HCT116 (cell line): ENCODE measurements at regions not wholly inside any gene's neighbourhood (a gene's known extent, or its start where the extent isn't known, plus 50 kb on each side); places are given as distances from the start of the nearest gene placed in this dataset.

Experiments
- ATF3 ChIP-seq: IDR thresholded peaks from 2 replicates; pipeline ENCODE4 v1.6.1; 2012
- CEBPB ChIP-seq: IDR thresholded peaks from 2 replicates; pipeline ENCODE4 v1.6.1; 2012; ENCODE audit warnings: low read depth
- CTCF ChIP-seq, 3 experiments: fragments of 200-600 bp in 1 of 3; sonication (generic) in 1 of 3; IDR thresholded peaks in 2 of 3; conservative IDR thresholded peaks in 1 of 3; 2 replicates each; pipeline ENCODE4 v1.5.1; 2012 to 2017; ENCODE audit warnings: low read depth in 2 of 3, low read length in 2 of 3, antibody characterized with exemption in 1 of 3, borderline replicate concordance in 1 of 3, control low read depth in 1 of 3, mild to moderate bottlenecking in 1 of 3, mixed read lengths in 1 of 3, mixed run types in 1 of 3, moderate library complexity in 1 of 3; ENCODE audit not compliant: insufficient read depth in 1 of 3
- EGR1 ChIP-seq: IDR thresholded peaks from 2 replicates; pipeline ENCODE4 v1.6.1; 2012; ENCODE audit warnings: low read depth
- EZH2 ChIP-seq: fragments of 200-600 bp; sonication (generic); IDR thresholded peaks from 2 replicates; pipeline ENCODE4 v1.6.1; 2017; ENCODE audit warnings: antibody characterized with exemption, mixed run types
- EZH2phosphoT487 ChIP-seq: fragments of 200-600 bp; IDR thresholded peaks from 2 replicates; pipeline ENCODE4 v1.6.1; 2018; ENCODE audit warnings: antibody characterized with exemption, borderline replicate concordance
- POLR2A ChIP-seq: IDR thresholded peaks from 2 replicates; pipeline ENCODE4 v1.7.0; 2011; ENCODE audit warnings: borderline replicate concordance; ENCODE audit not compliant: insufficient read depth, insufficient read length; ENCODE audit errors: extremely low read depth
- REST ChIP-seq: IDR thresholded peaks from 2 replicates; pipeline ENCODE4 v1.6.1; 2012; ENCODE audit warnings: low read depth
- TCF7L2 ChIP-seq: IDR thresholded peaks from 2 replicates; pipeline ENCODE4 v1.7.0; 2011; ENCODE audit warnings: borderline replicate concordance, inconsistent platforms; ENCODE audit not compliant: insufficient read depth, insufficient read length; ENCODE audit errors: extremely low read depth
- ZNF274 ChIP-seq: fragments of 200-500 bp; sonication (Bioruptor generic); IDR thresholded peaks from 2 replicates; pipeline ENCODE4 v1.6.1; 2014; ENCODE audit warnings: mild to moderate bottlenecking, low read depth, low read length, inconsistent platforms

- TF ChIP-seq TCF7L2 (no peak), EZH2 (no peak), EZH2phosphoT487 (no peak), CEBPB (no peak), CTCF (IDR thresholded peaks at IDR 0.05 in 2 of 3, conservative IDR thresholded peaks at IDR 0.05 in 1 of 3; ENCODE audit: borderline replicate concordance in 1 of 3, insufficient read depth in 1 of 3, low read depth in 2 of 3, low read length in 2 of 3) (no peak), EGR1 (no peak), ATF3 (no peak), POLR2A (no peak), REST (no peak), ZNF274 (no peak)
Observed at GRCh38 chr18:41347057-41347456, 608.0 kb upstream of the PIK3C3 start.
